IMR-90 (cell line): ENCODE measurements at regions not wholly inside any gene's neighbourhood (a gene's known extent, or its start where the extent isn't known, plus 50 kb on each side); places are given as distances from the start of the nearest gene placed in this dataset.

Experiments used
- ATAC-seq: fragments of 200-7000 bp; cut with Tn5 transposase; 2 replicates; pipeline ENCODE4 v1.9.1; 2020; ENCODE audit warnings: low read depth, mild to moderate bottlenecking, moderate library complexity
- BruUV-seq: library from RNA; stranded (reverse); fragments of 400-500 nt; replicated peaks from 2 replicates; lab custom pipeline; 2021; lab: Mats Ljungman, UMichigan
- CTCF ChIA-PET: fragments of 300-600 bp; formaldehyde crosslinking; extraction: SDS; loops from one replicate; lab custom pipeline; 2021; ENCODE audit warnings: antibody characterized with exemption; lab: Yijun Ruan, JAX
- POLR2A ChIA-PET: fragments of 300-600 bp; sonication (Branson Sonifier 250); formaldehyde crosslinking; loops from one replicate; lab custom pipeline; 2022; ENCODE audit warnings: antibody characterized with exemption; ENCODE audit not compliant: unreplicated experiment; lab: Charles Lee
- DNase-seq: peaks from one replicate; pipeline ENCODE4 v3.0.0; 2013
- H2AFZ ChIP-seq: replicated peaks from 2 replicates; pipeline ENCODE3; 2013; ENCODE audit warnings: low read length, mild to moderate bottlenecking; ENCODE audit not compliant: poor library complexity
- H2AK5ac ChIP-seq: 2 replicates; pipeline ENCODE4 v1.6.1; 2013; ENCODE audit warnings: low read depth, low read length, inconsistent platforms
- H2AK9ac ChIP-seq: replicated peaks from 2 replicates; pipeline ENCODE3; 2013; ENCODE audit warnings: mild to moderate bottlenecking, low read depth, low read length, moderate library complexity; ENCODE audit not compliant: poor library complexity
- H2BK120ac ChIP-seq: 2 replicates; pipeline ENCODE4 v1.6.1; 2013; ENCODE audit warnings: low read depth, low read length, inconsistent platforms
- H2BK15ac ChIP-seq: 3 replicates; pipeline ENCODE4 v1.6.1; 2013; ENCODE audit warnings: low read depth, low read length, inconsistent platforms
- H2BK20ac ChIP-seq: 2 replicates; pipeline ENCODE4 v1.6.1; 2013; ENCODE audit warnings: low read depth, mild to moderate bottlenecking, inconsistent platforms, low read length, moderate library complexity
- H2BK5ac ChIP-seq: 2 replicates; pipeline ENCODE4 v1.6.1; 2013; ENCODE audit warnings: mild to moderate bottlenecking, low read depth, low read length, inconsistent platforms; ENCODE audit not compliant: poor library complexity, severe bottlenecking
- H3K14ac ChIP-seq: replicated peaks from 2 replicates; pipeline ENCODE4 v1.6.1; 2013; ENCODE audit warnings: low read depth, low read length, inconsistent platforms
- H3K18ac ChIP-seq: 2 replicates; pipeline ENCODE4 v1.6.1; 2013; ENCODE audit warnings: low read depth, low read length, control low read depth
- H3K23ac ChIP-seq: 2 replicates; pipeline ENCODE4 v1.6.1; 2013; ENCODE audit warnings: low read depth, low read length, inconsistent platforms
- H3K27ac ChIP-seq: 2 replicates; pipeline ENCODE4 v1.5.1; 2013; ENCODE audit warnings: mild to moderate bottlenecking, control low read depth, low read length; ENCODE audit not compliant: insufficient read depth
- H3K27me3 ChIP-seq: 2 replicates; pipeline ENCODE4 v1.6.1; 2013; ENCODE audit warnings: low read length; ENCODE audit not compliant: control insufficient read depth, insufficient read depth
- H3K36me3 ChIP-seq: 2 replicates; pipeline ENCODE4 v1.6.1; 2013; ENCODE audit warnings: low read length, mixed read lengths; ENCODE audit not compliant: control insufficient read depth, insufficient read depth
- H3K4ac ChIP-seq: 2 replicates; pipeline ENCODE4 v1.6.1; 2013; ENCODE audit warnings: low read depth, low read length, inconsistent platforms
- H3K4me1 ChIP-seq: 2 replicates; pipeline ENCODE4 v1.6.1; 2013; ENCODE audit warnings: low read length, mixed read lengths; ENCODE audit not compliant: control insufficient read depth, insufficient read depth
- H3K4me2 ChIP-seq: 2 replicates; pipeline ENCODE4 v1.6.1; 2013; ENCODE audit warnings: low read depth, mild to moderate bottlenecking, control low read depth, low read length, moderate library complexity
- H3K4me3 ChIP-seq: 2 replicates; pipeline ENCODE4 v1.5.1; 2013; ENCODE audit warnings: low read depth, mild to moderate bottlenecking, control low read depth, low read length, moderate library complexity; ENCODE audit not compliant: insufficient read depth
- H3K56ac ChIP-seq: 2 replicates; pipeline ENCODE4 v1.6.1; 2013; ENCODE audit warnings: low read length, inconsistent platforms; ENCODE audit not compliant: insufficient read depth; ENCODE audit errors: extremely low read depth
- H3K79me1 ChIP-seq, 2 experiments: 2 replicates each; pipeline ENCODE4 v1.6.1; 2013; ENCODE audit warnings: low read length in 2 of 2, inconsistent platforms in 1 of 2, low read depth in 1 of 2
- H3K9ac ChIP-seq: 2 replicates; pipeline ENCODE4 v1.6.1; 2013; ENCODE audit warnings: low read depth, low read length, control low read depth
- H3K9me1 ChIP-seq: 2 replicates; pipeline ENCODE4 v1.6.1; 2013; ENCODE audit warnings: low read length, inconsistent platforms; ENCODE audit not compliant: insufficient read depth
- H3K9me3 ChIP-seq: 2 replicates; pipeline ENCODE4 v1.6.1; 2013; ENCODE audit warnings: low read length; ENCODE audit not compliant: control insufficient read depth, insufficient read depth
- H4K20me1 ChIP-seq: 2 replicates; pipeline ENCODE4 v1.6.1; 2013; ENCODE audit warnings: low read length, inconsistent platforms; ENCODE audit not compliant: insufficient read depth
- H4K5ac ChIP-seq: 2 replicates; pipeline ENCODE4 v1.6.1; 2013; ENCODE audit warnings: mild to moderate bottlenecking, low read depth, low read length, control low read depth
- H4K8ac ChIP-seq, 2 experiments: 2 replicates each; pipeline ENCODE4 v1.6.1; 2013; ENCODE audit warnings: low read depth in 2 of 2, low read length in 2 of 2, control low read depth in 1 of 2, inconsistent platforms in 1 of 2
- H4K91ac ChIP-seq: 2 replicates; pipeline ENCODE4 v1.6.1; 2013; ENCODE audit warnings: low read depth, low read length, inconsistent platforms; ENCODE audit not compliant: insufficient read depth
- BHLHE40 ChIP-seq: fragments of 150-350 bp; IDR thresholded peaks from 2 replicates; pipeline ENCODE4 v1.6.1; 2016; ENCODE audit warnings: mild to moderate bottlenecking, low read depth, low read length
- MAFK ChIP-seq: IDR thresholded peaks from 2 replicates; pipeline ENCODE4 v1.6.1; 2012; ENCODE audit warnings: low read depth, low read length, improper control_type of control experiment
- MXI1 ChIP-seq: IDR thresholded peaks from 2 replicates; pipeline ENCODE4 v1.6.1; 2012; ENCODE audit warnings: low read depth, mild to moderate bottlenecking, low read length, moderate library complexity, borderline replicate concordance
- NFE2L2 ChIP-seq: fragments of 150-350 bp; IDR thresholded peaks from 2 replicates; pipeline ENCODE4 v1.6.1; 2016; ENCODE audit warnings: low read depth, mild to moderate bottlenecking, low read length
- RCOR1 ChIP-seq: IDR thresholded peaks from 2 replicates; pipeline ENCODE4 v1.6.1; 2012; ENCODE audit warnings: mild to moderate bottlenecking, low read length, improper control_type of control experiment; ENCODE audit not compliant: insufficient replicate concordance
- SMC3 ChIP-seq: fragments of 150-350 bp; IDR thresholded peaks from 2 replicates; pipeline ENCODE4 v1.6.1; 2016; ENCODE audit warnings: low read depth, mild to moderate bottlenecking, antibody characterized with exemption, low read length, moderate library complexity
- WGBS, 2 experiments: methylation state at CpG; one replicate each; pipeline versions ENCODE4 v1.1.5 to v1.1.7; 2013; ENCODE audit warnings: missing lambda C conversion rate in 2 of 2; ENCODE audit not compliant: insufficient read length in 1 of 2; ENCODE audit errors: extremely low coverage in 2 of 2; 5-methylcytosine and 5-hydroxymethylcytosine counted together
- dilution Hi-C: fragments of 300-500 bp; cut with HindIII; formaldehyde crosslinking; loops from one replicate; pipeline ENCODE4 v1.14.3; 2018; ENCODE audit warnings: low sequenced_read_pairs; ENCODE audit not compliant: unreplicated experiment
- in situ Hi-C: fragments of 300-500 bp; cut with MboI; formaldehyde crosslinking; loops from 3 replicates; pipeline ENCODE4 v1.14.3; 2019; ENCODE audit warnings: low sequenced_read_pairs, inconsistent platforms, mixed read lengths
- intact Hi-C: fragments of 100-400 bp; cut with micrococcal nuclease; formaldehyde crosslinking; loops from 2 replicates; pipeline ENCODE4 v1.10.0; 2022
- TF ChIP-seq, protein P1 (sequence below): fragments of 150-350 bp; IDR thresholded peaks from 2 replicates; pipeline ENCODE4 v1.6.1; 2017; ENCODE audit warnings: mild to moderate bottlenecking, antibody characterized with exemption, low read length, low read depth

DNA sequence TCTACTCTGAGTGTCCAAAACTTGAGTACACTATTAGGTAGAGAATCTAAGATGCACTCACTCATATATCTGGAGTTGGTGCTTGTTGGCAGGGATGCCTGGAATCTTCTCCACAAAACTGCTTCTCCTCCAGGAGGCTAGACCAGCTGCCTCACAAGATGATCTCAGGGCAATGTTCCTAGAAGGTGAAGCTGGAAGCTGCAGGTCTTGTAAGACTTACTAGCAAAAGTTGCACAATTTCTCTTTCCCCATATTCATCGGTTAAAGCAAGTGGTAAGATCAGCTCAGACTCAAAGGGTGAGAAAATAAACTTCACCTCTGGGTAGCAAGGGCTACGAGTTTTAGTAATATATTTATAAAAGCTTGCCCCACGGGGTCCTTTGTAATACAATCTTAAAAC, 454.4 kb upstream of the ACVR2A start:
- intact Hi-C loops = no loop called here
- H3K56ac ChIP-seq = no peak overlapping the region
- no peak overlapping the region for H4K5ac ChIP-seq
- in situ Hi-C loops = no loop called here
- no peaks in the 10 kb centered on the region for H3K36me3 ChIP-seq
- H4K91ac ChIP-seq = no peak overlapping the region
- H4K8ac ChIP-seq = no peak overlapping the region
- no peak overlapping the region for H3K14ac ChIP-seq
- H3K4me1 ChIP-seq = no peaks in the 10 kb centered on the region
- no peaks in the 10 kb centered on the region; the same call in 1 of the 2 replicates for H3K9me3 ChIP-seq
- no peak overlapping the region for H3K18ac ChIP-seq
- WGBS, 2 experiments = no CpG with 5 or more reads among the region's 3 CpGs
- no peak overlapping the region for H2AK5ac ChIP-seq
- no peak overlapping the region for H3K9ac ChIP-seq
- no peaks in the 10 kb centered on the region for H4K20me1 ChIP-seq
- TF ChIP-seq BHLHE40 (no peak), RCOR1 (no peak), NFE2L2 (no peak), MXI1 (no peak), SMC3 (no peak), MAFK (no peak)
- TF ChIP-seq, protein P1, sequence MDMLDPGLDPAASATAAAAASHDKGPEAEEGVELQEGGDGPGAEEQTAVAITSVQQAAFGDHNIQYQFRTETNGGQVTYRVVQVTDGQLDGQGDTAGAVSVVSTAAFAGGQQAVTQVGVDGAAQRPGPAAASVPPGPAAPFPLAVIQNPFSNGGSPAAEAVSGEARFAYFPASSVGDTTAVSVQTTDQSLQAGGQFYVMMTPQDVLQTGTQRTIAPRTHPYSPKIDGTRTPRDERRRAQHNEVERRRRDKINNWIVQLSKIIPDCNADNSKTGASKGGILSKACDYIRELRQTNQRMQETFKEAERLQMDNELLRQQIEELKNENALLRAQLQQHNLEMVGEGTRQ = no peak
- POLR2A ChIA-PET = no interaction called here
- no peak overlapping the region for H3K4ac ChIP-seq
- no peak overlapping the region for H2AFZ ChIP-seq
- dilution Hi-C loops = no loop called here
- H3K4me3 ChIP-seq = no peak overlapping the region
- no peak overlapping the region for H2BK15ac ChIP-seq
- no peaks in the 10 kb centered on the region for H3K9me1 ChIP-seq
- no peaks in the 10 kb centered on the region for H3K27me3 ChIP-seq
- no peak for ATAC-seq
- DNase-seq = no peak
- H3K4me2 ChIP-seq = no peak overlapping the region
- no peak overlapping the region for H2BK5ac ChIP-seq
- no peak overlapping the region for H2BK20ac ChIP-seq
- no peak overlapping the region for H2AK9ac ChIP-seq
- H3K79me1 ChIP-seq = no peaks in the 10 kb centered on the region
- no peak overlapping the region for H3K27ac ChIP-seq
- CTCF ChIA-PET = no interaction called here
- no peak overlapping the region for H2BK120ac ChIP-seq
- no TSS peak for BruUV-seq
- no peak overlapping the region for H3K23ac ChIP-seq
